Suprapubic skin (tissue), 3 donors: ENCODE measurements at regions not wholly inside any gene's neighbourhood (a gene's known extent, or its start where the extent isn't known, plus 50 kb on each side); places are given as distances from the start of the nearest gene placed in this dataset.

Experiments used
- POLR2A ChIP-seq, 2 donors: fragments of 450-650 bp; IDR thresholded peaks; one replicate each; pipeline ENCODE4 v1.6.1; 2017; ENCODE audit warnings: antibody characterized with exemption in 2 of 2, mild to moderate bottlenecking in 2 of 2, moderate library complexity in 2 of 2
- TF ChIP-seq, protein P1 (sequence below), 2 donors: fragments of 200-600 bp in 1 of 2; fragments of 450-650 bp in 1 of 2; sonication (generic) in 1 of 2; IDR thresholded peaks; one replicate each; pipeline ENCODE4 v1.5.1; 2016 to 2019; ENCODE audit warnings: antibody characterized with exemption in 2 of 2, mild to moderate bottlenecking in 1 of 2, moderate library complexity in 1 of 2

GRCh38 chr21:33968080-33968994 lies 52.7 kb upstream of the ATP5PO start:
- TF ChIP-seq, protein P1, sequence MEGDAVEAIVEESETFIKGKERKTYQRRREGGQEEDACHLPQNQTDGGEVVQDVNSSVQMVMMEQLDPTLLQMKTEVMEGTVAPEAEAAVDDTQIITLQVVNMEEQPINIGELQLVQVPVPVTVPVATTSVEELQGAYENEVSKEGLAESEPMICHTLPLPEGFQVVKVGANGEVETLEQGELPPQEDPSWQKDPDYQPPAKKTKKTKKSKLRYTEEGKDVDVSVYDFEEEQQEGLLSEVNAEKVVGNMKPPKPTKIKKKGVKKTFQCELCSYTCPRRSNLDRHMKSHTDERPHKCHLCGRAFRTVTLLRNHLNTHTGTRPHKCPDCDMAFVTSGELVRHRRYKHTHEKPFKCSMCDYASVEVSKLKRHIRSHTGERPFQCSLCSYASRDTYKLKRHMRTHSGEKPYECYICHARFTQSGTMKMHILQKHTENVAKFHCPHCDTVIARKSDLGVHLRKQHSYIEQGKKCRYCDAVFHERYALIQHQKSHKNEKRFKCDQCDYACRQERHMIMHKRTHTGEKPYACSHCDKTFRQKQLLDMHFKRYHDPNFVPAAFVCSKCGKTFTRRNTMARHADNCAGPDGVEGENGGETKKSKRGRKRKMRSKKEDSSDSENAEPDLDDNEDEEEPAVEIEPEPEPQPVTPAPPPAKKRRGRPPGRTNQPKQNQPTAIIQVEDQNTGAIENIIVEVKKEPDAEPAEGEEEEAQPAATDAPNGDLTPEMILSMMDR (IDR thresholded peaks at IDR 0.05): no peak
- TF ChIP-seq POLR2A (IDR thresholded peaks at IDR 0.05): no peak
